ENCODE measurements at regions not wholly inside any gene's neighbourhood (a gene's known extent, or its start where the extent isn't known, plus 50 kb on each side); places are given as distances from the start of the nearest gene placed in this dataset.

GRCh38 chr10:117754770-117755658 is 212.5 kb downstream of the EMX2 start:
- H3K27me3 ChIP-seq (ENCODE audit: insufficient read depth): no peaks in the 10 kb centered on the region
- H3F3A ChIP-seq (replicated peaks; ENCODE audit: low read depth): no peaks in the 10 kb centered on the region
- no peak overlapping the region for H3K4me2 ChIP-seq
- no peaks in the 10 kb centered on the region for H3K9me2 ChIP-seq (ENCODE audit: insufficient read depth)
- no peaks in the 10 kb centered on the region for H4K20me1 ChIP-seq (replicated peaks; ENCODE audit: insufficient read depth)
- no peaks in the 10 kb centered on the region for H3K36me3 ChIP-seq (ENCODE audit: insufficient read depth)
- DNase-seq (ENCODE audit: low spot score) (no peak), ATAC-seq (no peak)
- H2AFZ ChIP-seq: peak overlapping the region; percentile 52; the same call in 1 of the 2 replicates
- Mint-ChIP-seq H3K27me3 (ENCODE audit: insufficient read depth, low read depth, poor library complexity) (peaks cover 2% of the 10 kb centered on the region), H3K27ac (no peak overlapping the region), H3K36me3 (ENCODE audit: low read depth) (no peaks in the 10 kb centered on the region), H3K4me1 (peaks cover 5% of the 10 kb centered on the region), H3K9me3 (no peaks in the 10 kb centered on the region), H3K4me3 (no peak overlapping the region)
- no peak for TF ChIP-seq CREB1 (CRISPR knock-in tag; IDR thresholded peaks at IDR 0.05; ENCODE audit: low read depth)
- TF ChIP-seq ZNF462 (CRISPR knock-in tag; IDR thresholded peaks at IDR 0.05): no peak
- no peak for TF ChIP-seq REST (IDR thresholded peaks at IDR 0.05; ENCODE audit: unreplicated experiment)
- TF ChIP-seq CTCF (conservative IDR thresholded peaks at IDR 0.05; ENCODE audit: low read depth in 2 of 2): no peak
- no peak for TF ChIP-seq JUNB (IDR thresholded peaks at IDR 0.05; ENCODE audit: unreplicated experiment)
- TF ChIP-seq STAT1 (IDR thresholded peaks at IDR 0.05; ENCODE audit: unreplicated experiment): no peak
- TF ChIP-seq POLR2AphosphoS5 (IDR thresholded peaks at IDR 0.05; ENCODE audit: low read depth): no peak
- no peak for TF ChIP-seq ZNF331 (CRISPR knock-in tag; IDR thresholded peaks at IDR 0.05; ENCODE audit: low read depth)
- no peak for TF ChIP-seq EZH2phosphoT487 (IDR thresholded peaks at IDR 0.05; ENCODE audit: unreplicated experiment)
- TF ChIP-seq ZNF114 (CRISPR knock-in tag; IDR thresholded peaks at IDR 0.05): no peak
- no peak for TF ChIP-seq EZH2 (IDR thresholded peaks at IDR 0.05; ENCODE audit: low read depth, unreplicated experiment)
- no peak for TF ChIP-seq NANOG (IDR thresholded peaks at IDR 0.05; ENCODE audit: borderline replicate concordance)
- no peak for TF ChIP-seq ETS1 (IDR thresholded peaks at IDR 0.05)
- H3K4me3 ChIP-seq: no peak overlapping the region
- no peak overlapping the region for H3K27ac ChIP-seq (ENCODE audit: low read depth)
- no peaks in the 10 kb centered on the region for H3K79me2 ChIP-seq (replicated peaks; ENCODE audit: insufficient read depth)
- H3K4me1 ChIP-seq (ENCODE audit: insufficient read depth): no peaks in the 10 kb centered on the region

Measured in GM23338 (cell line).